GM18951 (cell line): ENCODE measurements at regions not wholly inside any gene's neighbourhood (a gene's known extent, or its start where the extent isn't known, plus 50 kb on each side); places are given as distances from the start of the nearest gene placed in this dataset.

ENCODE experiments used
- POLR2A ChIP-seq: IDR thresholded peaks from 4 replicates; pipeline ENCODE4 v1.6.1; 2011; ENCODE audit warnings: mild to moderate bottlenecking; ENCODE audit not compliant: insufficient read length, insufficient read depth; ENCODE audit errors: extremely low read depth
- in situ Hi-C: fragments of 300-500 bp; cut with MboI; formaldehyde crosslinking; loops from one replicate; pipeline ENCODE4 v1.12.0; 2022; ENCODE audit warnings: low sequenced_read_pairs, mixed read lengths, inconsistent platforms; ENCODE audit not compliant: unreplicated experiment

- no peak for TF ChIP-seq POLR2A
- in situ Hi-C loops, result no loop called here
These were observed 762.0 kb upstream of the IGFBP3 start for GRCh38 chr7:46682836-46683624.

- in situ Hi-C loops, result no loop called here
- TF ChIP-seq POLR2A, result no peak
These were observed 760.9 kb upstream of the IGFBP3 start for GRCh38 chr7:46681865-46682503.

DNA sequence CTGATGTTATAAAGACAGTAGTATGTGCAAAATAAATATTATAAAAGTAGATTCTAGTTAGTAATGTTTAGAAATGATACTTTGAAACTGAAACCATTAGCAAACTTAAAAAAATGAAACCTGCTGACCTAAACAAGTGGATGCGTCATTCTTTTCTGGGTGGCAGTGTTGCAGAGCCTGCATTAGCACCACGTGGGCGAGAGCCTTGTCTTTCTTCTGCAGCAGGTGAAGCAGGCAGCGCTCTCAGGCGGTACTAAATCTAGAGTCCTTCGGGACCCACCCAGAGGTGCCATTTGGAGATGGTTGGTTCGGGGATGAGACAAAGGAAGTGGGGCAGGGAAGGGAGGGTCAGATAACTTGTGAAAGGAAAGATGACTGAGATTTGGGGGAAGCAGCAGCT, 759.1 kb upstream of the IGFBP3 start:
- in situ Hi-C loops, result no loop called here
- TF ChIP-seq POLR2A, result no peak

DNA sequence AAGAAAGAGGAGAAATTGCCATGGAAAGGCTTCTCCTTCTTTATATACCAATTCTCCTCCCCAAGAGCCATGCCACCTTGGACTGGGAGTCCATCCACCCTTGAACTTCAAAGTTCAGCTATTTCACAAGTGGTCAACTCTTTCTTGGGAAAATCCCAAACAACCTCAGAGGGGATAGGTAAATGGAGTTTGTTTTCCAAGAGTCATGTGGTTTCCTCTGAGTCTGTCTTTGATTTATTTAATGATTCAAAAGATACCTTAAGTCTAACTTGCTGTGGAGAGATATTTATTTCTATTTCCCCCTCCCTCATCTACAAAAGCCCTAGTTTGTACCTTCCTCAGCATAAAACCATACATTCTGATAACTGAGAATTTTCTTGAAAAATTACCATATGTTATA, 758.6 kb upstream of the IGFBP3 start:
- in situ Hi-C loops, result no loop called here
- TF ChIP-seq POLR2A, result no peak

- in situ Hi-C loops, result no loop called here
- TF ChIP-seq POLR2A, result no peak
These were observed 757.3 kb upstream of the IGFBP3 start for GRCh38 chr7:46678421-46678820.

DNA sequence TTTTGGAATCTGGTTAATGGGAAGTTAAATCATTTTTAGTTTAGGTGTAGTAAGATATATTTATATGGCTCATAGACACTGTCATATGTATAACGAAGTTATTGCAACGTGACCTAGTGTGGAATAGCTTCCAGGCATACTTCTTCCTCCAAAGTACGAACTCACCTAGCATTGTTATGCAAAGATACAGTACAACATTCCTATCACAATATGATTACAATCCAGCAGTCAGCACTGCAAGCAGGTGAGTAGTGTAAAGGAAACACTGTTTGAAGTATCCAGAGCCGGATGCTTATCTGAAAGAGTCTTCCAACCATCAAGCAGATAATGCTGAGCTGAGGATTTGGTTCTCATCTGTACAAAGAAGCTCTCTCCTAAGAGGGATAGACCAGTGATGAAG, 754.4 kb upstream of the IGFBP3 start:
- in situ Hi-C loops, result no loop called here
- no peak for TF ChIP-seq POLR2A

GRCh38 chr7:46672861-46673260, 751.8 kb upstream of the IGFBP3 start:
- TF ChIP-seq POLR2A, result no peak
- in situ Hi-C loops, result no loop called here

GRCh38 chr7:46671108-46671769, 750.2 kb upstream of the IGFBP3 start:
- in situ Hi-C loops, result no loop called here
- TF ChIP-seq POLR2A, result no peak

DNA sequence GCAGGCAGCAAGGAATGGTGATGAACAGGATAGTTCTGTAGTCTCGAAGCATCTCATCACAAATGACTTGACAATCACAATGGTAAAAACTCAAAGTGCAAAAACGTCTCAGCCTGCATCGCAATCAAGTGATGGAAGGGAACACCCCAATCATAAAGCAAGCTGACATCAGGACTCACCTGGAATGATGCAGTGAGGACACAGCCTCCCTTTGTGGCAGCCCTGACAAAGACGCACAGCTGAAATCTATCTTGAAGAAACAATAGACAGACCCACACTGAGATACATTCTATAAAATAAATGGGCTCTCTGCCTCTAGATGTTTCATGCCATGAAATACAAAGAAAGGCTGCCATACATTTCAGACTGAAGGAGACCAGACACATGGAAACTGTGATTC, 748.0 kb upstream of the IGFBP3 start:
- in situ Hi-C loops, result no loop called here
- TF ChIP-seq POLR2A, result no peak

DNA sequence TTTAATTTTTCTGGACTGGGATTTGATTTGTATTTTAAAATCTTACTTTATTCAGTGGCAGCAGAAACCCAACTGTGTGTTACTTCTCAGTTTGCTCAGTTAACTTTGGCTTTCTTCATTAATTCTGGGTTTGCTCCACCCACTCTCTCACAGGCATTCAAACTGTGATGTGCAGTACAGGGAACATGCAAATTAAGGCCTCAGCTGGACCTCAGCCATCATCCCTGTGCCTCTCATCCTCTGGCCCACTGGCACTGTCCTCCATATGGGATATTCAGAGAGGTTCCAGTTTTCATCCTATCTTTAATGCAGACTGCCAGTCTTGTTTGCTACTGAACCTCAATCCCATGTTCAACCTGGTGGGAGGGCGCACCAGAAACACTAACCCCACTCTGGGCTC, 743.4 kb upstream of the IGFBP3 start:
- in situ Hi-C loops, result no loop called here
- no peak for TF ChIP-seq POLR2A

GRCh38 chr7:46663025-46663424, 742.0 kb upstream of the IGFBP3 start:
- in situ Hi-C loops, result no loop called here
- no peak for TF ChIP-seq POLR2A

GRCh38 chr7:46661431-46661830, 740.4 kb upstream of the IGFBP3 start:
- in situ Hi-C loops, result no loop called here
- TF ChIP-seq POLR2A, result no peak

DNA sequence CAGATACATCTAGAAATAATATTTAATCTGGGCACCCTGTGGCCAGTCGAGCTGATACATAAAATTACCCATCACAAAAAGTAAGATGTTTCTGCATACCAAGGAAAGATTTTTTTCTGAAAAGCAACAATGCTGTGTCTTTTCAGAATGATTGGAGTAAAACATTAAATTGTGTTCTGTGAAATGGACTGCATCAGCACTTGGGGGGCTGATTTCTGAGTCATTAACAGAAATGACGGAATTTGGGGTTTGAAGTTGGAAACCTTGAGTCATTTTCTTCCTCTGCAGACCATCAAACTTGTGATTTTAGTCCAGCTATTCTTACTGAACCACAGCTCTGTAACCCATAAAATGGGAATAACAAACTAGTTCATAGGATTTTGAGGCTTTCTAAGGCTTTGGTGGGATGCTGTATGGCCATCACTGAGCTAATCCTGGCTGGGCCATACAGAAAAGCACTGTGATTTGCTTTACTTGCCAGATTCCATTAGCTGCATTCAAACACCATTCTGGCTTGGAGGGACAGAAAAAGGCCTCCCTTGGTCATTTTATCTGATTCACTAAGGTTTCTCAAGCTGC, 739.4 kb upstream of the IGFBP3 start:
- in situ Hi-C loops, result no loop called here
- TF ChIP-seq POLR2A, result no peak
